ENCODE measurements at regions not wholly inside any gene's neighbourhood (a gene's known extent, or its start where the extent isn't known, plus 50 kb on each side); places are given as distances from the start of the nearest gene placed in this dataset.

DNA sequence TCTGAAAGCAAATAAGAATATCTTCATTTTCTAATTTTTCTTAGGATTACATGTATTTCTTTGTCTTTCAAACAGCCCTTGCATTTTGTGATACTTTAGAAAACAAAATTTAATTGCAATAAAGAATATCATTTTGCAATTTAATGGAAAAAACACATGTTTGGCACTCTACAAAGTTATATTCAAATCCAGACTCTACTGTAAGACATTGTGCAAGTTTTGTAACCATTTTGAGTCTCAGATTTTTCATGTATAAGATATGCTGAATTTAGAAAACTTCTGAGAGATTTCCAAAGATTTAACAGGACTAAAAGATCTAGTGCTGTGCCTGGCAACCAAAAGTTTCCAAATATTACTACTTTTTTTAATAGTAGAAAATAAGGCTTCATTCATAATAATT lies 187.1 kb upstream of the AGTR1 start:
- H3K27me3 ChIP-seq (ENCODE audit: control insufficient read depth, insufficient read depth, low read length, poor library complexity, severe bottlenecking), result no peaks in the 10 kb centered on the region
- Mint-ChIP-seq H3K9me3 (no peaks in the 10 kb centered on the region), H3K4me1 (peaks cover 3% of the 10 kb centered on the region), H3K27me3 (ENCODE audit: insufficient read depth) (no peaks in the 10 kb centered on the region), H3K4me3 (no peak overlapping the region), H3K36me3 (ENCODE audit: low read depth) (no peaks in the 10 kb centered on the region), H3K27ac (no peak overlapping the region)
- no peak overlapping the region for H3K9ac ChIP-seq (ENCODE audit: extremely low read depth, low read length, poor library complexity, severe bottlenecking)
- no peak overlapping the region for H3K27ac ChIP-seq (ENCODE audit: low read depth, low read length)
- TF ChIP-seq, protein P1, sequence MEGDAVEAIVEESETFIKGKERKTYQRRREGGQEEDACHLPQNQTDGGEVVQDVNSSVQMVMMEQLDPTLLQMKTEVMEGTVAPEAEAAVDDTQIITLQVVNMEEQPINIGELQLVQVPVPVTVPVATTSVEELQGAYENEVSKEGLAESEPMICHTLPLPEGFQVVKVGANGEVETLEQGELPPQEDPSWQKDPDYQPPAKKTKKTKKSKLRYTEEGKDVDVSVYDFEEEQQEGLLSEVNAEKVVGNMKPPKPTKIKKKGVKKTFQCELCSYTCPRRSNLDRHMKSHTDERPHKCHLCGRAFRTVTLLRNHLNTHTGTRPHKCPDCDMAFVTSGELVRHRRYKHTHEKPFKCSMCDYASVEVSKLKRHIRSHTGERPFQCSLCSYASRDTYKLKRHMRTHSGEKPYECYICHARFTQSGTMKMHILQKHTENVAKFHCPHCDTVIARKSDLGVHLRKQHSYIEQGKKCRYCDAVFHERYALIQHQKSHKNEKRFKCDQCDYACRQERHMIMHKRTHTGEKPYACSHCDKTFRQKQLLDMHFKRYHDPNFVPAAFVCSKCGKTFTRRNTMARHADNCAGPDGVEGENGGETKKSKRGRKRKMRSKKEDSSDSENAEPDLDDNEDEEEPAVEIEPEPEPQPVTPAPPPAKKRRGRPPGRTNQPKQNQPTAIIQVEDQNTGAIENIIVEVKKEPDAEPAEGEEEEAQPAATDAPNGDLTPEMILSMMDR (conservative IDR thresholded peaks at IDR 0.05), result no peak
- no peak overlapping the region for H3K4me3 ChIP-seq (ENCODE audit: low read length)
- H3K4me1 ChIP-seq (ENCODE audit: control insufficient read depth, insufficient read depth, low read length), result no peaks in the 10 kb centered on the region
- DNase-seq, result no peak
- H3K36me3 ChIP-seq (ENCODE audit: control insufficient read depth, insufficient read depth, low read length), result no peaks in the 10 kb centered on the region
- no peaks in the 10 kb centered on the region for H3K9me3 ChIP-seq (ENCODE audit: control insufficient read depth, low read length)

DNA sequence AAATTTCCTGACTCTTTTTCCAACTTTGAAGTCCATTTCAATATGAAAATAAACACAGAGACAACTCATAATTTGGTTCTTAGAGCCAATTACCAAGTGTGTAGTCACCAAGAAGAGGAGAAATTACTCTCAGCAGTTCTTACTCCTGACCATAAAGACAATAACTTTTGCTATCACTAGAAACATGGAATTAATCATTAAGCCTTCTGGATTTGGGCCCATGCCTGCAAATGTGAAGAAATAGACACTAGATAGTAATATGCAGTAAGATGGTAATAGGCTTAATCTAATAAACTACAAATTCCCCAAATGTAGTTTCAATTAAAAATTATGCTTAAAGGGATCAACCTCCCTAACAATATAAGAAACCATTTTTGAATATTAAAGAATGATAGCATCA lies 185.1 kb upstream of the AGTR1 start:
- no peak overlapping the region for H3K4me3 Mint-ChIP-seq
- no peak overlapping the region for H3K9ac ChIP-seq (ENCODE audit: extremely low read depth, low read length, poor library complexity, severe bottlenecking)
- no peak overlapping the region for H3K27ac ChIP-seq (ENCODE audit: low read depth, low read length)
- H3K27ac Mint-ChIP-seq, result no peak overlapping the region
- TF ChIP-seq, protein P1 (conservative IDR thresholded peaks at IDR 0.05), result no peak
- no peak for DNase-seq
- H3K9me3 ChIP-seq (ENCODE audit: control insufficient read depth, low read length), result no peaks in the 10 kb centered on the region
- no peaks in the 10 kb centered on the region for H3K27me3 ChIP-seq (ENCODE audit: control insufficient read depth, insufficient read depth, low read length, poor library complexity, severe bottlenecking)
- H3K36me3 ChIP-seq (ENCODE audit: control insufficient read depth, insufficient read depth, low read length), result no peaks in the 10 kb centered on the region
- H3K4me1 Mint-ChIP-seq, result peaks cover 6% of the 10 kb centered on the region
- no peaks in the 10 kb centered on the region for H3K27me3 Mint-ChIP-seq (ENCODE audit: insufficient read depth)
- peaks cover 3% of the 10 kb centered on the region for H3K9me3 Mint-ChIP-seq
- H3K4me1 ChIP-seq (ENCODE audit: control insufficient read depth, insufficient read depth, low read length), result no peaks in the 10 kb centered on the region
- H3K4me3 ChIP-seq (ENCODE audit: low read length), result no peak overlapping the region
- no peaks in the 10 kb centered on the region for H3K36me3 Mint-ChIP-seq (ENCODE audit: low read depth)

DNA sequence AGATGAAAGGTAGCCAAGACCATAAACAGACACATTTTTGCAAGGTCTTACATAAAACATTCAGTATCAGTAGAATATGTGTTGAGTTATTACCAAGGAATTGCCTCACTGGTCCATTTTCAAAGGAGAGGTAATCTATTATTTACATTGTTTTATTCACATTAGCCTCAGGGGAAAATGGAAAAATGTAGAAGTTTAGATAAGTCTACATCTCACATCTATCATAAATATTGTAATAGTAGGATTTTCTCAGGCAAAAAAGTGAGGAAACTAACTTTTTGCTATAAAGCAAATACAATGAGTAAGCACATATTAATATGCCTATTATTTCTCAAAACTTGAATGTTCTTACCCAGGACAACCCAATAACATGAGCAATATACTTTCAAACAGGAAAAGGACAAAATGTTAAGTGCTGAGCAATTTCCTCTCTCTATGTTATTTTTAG lies 184.6 kb upstream of the AGTR1 start:
- Histone ChIP-seq H3K9me3 (ENCODE audit: control insufficient read depth, low read length) (no peaks in the 10 kb centered on the region), H3K4me1 (ENCODE audit: control insufficient read depth, insufficient read depth, low read length) (no peaks in the 10 kb centered on the region), H3K27me3 (ENCODE audit: control insufficient read depth, insufficient read depth, low read length, poor library complexity, severe bottlenecking) (no peaks in the 10 kb centered on the region), H3K27ac (ENCODE audit: low read depth, low read length) (no peak overlapping the region), H3K4me3 (ENCODE audit: low read length) (no peak overlapping the region), H3K9ac (ENCODE audit: extremely low read depth, low read length, poor library complexity, severe bottlenecking) (no peak overlapping the region), H3K36me3 (ENCODE audit: control insufficient read depth, insufficient read depth, low read length) (no peaks in the 10 kb centered on the region)
- no peak overlapping the region for H3K4me3 Mint-ChIP-seq
- no peaks in the 10 kb centered on the region for H3K27me3 Mint-ChIP-seq (ENCODE audit: insufficient read depth)
- H3K9me3 Mint-ChIP-seq, result peaks cover 3% of the 10 kb centered on the region
- H3K4me1 Mint-ChIP-seq, result peaks cover 6% of the 10 kb centered on the region
- H3K36me3 Mint-ChIP-seq (ENCODE audit: low read depth), result no peaks in the 10 kb centered on the region
- no peak for DNase-seq
- TF ChIP-seq, protein P1 (conservative IDR thresholded peaks at IDR 0.05), result no peak
- no peak overlapping the region for H3K27ac Mint-ChIP-seq
